HG03565 (cell line): ENCODE measurements at regions not wholly inside any gene's neighbourhood (a gene's known extent, or its start where the extent isn't known, plus 50 kb on each side); places are given as distances from the start of the nearest gene placed in this dataset.

Experiments used
- ATAC-seq: cut with Tn5 transposase; IDR thresholded peaks from one replicate; pipeline ENCODE4 v1.9.1; 2021; ENCODE audit warnings: mild to moderate bottlenecking, moderate library complexity; ENCODE audit not compliant: unreplicated experiment

- ATAC-seq: no peak
Measured at GRCh38 chr7:131745390-131746248, 189.2 kb upstream of the PODXL start.

- ATAC-seq: no peak
Measured at GRCh38 chr7:131741446-131741845, 185.0 kb upstream of the PODXL start.

- ATAC-seq: no peak
Measured at GRCh38 chr7:131737746-131738465, 181.5 kb upstream of the PODXL start.

GRCh38 chr7:131735101-131735500 lies 178.7 kb upstream of the PODXL start:
- no peak for ATAC-seq

- no peak for ATAC-seq
Measured at GRCh38 chr7:131733604-131734003, 177.2 kb upstream of the PODXL start.

GRCh38 chr7:131727189-131727588 lies 170.8 kb upstream of the PODXL start:
- ATAC-seq: no peak

GRCh38 chr7:131726686-131727085 lies 170.3 kb upstream of the PODXL start:
- no peak for ATAC-seq

GRCh38 chr7:131726031-131726430 lies 169.6 kb upstream of the PODXL start:
- no peak for ATAC-seq

GRCh38 chr7:131724776-131725345 lies 168.4 kb upstream of the PODXL start:
- no peak for ATAC-seq

- no peak for ATAC-seq
Measured at GRCh38 chr7:131723926-131724325, 167.5 kb upstream of the PODXL start.

- no peak for ATAC-seq
Measured at GRCh38 chr7:131722371-131722770, 165.9 kb upstream of the PODXL start.

- ATAC-seq: no peak
Measured at GRCh38 chr7:131721660-131722059, 165.2 kb upstream of the PODXL start.

- no peak for ATAC-seq
Measured at GRCh38 chr7:131720703-131721102, 164.3 kb upstream of the PODXL start.

- no peak for ATAC-seq
Measured at GRCh38 chr7:131717181-131717580, 160.8 kb upstream of the PODXL start.

- ATAC-seq: no peak
Measured at GRCh38 chr7:131699323-131699722, 142.9 kb upstream of the PODXL start.

GRCh38 chr7:131692131-131692960 lies 135.9 kb upstream of the PODXL start:
- ATAC-seq: no peak

GRCh38 chr7:131691454-131692130 lies 135.2 kb upstream of the PODXL start:
- ATAC-seq: no peak

GRCh38 chr7:131690441-131690840 lies 134.0 kb upstream of the PODXL start:
- ATAC-seq: no peak

- ATAC-seq: no peak
Measured at GRCh38 chr7:131689662-131690234, 133.3 kb upstream of the PODXL start.
